ENCODE measurements at regions not wholly inside any gene's neighbourhood (a gene's known extent, or its start where the extent isn't known, plus 50 kb on each side); places are given as distances from the start of the nearest gene placed in this dataset.

GRCh38 chr5:104739905-104740304 lies 1177.3 kb upstream of the NUDT12 start:
- H3K4me1 Mint-ChIP-seq (ENCODE audit: low read depth, unreplicated experiment), result peaks cover 2% of the 10 kb centered on the region
- Histone ChIP-seq H3K9me3 (ENCODE audit: insufficient read depth, low read depth, low read length) (no peaks in the 10 kb centered on the region), H3K36me3 (ENCODE audit: insufficient read depth, low read length) (no peaks in the 10 kb centered on the region), H3K4me2 (ENCODE audit: low read length) (no peak overlapping the region), H3K4me3 (ENCODE audit: insufficient read depth, low read depth, low read length) (no peak overlapping the region), H3K27me3 (ENCODE audit: insufficient read depth, low read length) (no peaks in the 10 kb centered on the region), H3K27ac (ENCODE audit: low read depth, low read length) (no peak overlapping the region), H3K4me1 (ENCODE audit: insufficient read depth, low read length) (no peaks in the 10 kb centered on the region), H3K79me2 (ENCODE audit: insufficient read depth, low read length) (no peaks in the 10 kb centered on the region), H2AFZ (ENCODE audit: low read depth, low read length) (no peak overlapping the region), H3K9ac (ENCODE audit: low read length) (no peak overlapping the region), H4K20me1 (ENCODE audit: insufficient read depth, low read length) (no peaks in the 10 kb centered on the region)
- H3K36me3 Mint-ChIP-seq (ENCODE audit: low read depth, unreplicated experiment), result no peaks in the 10 kb centered on the region
- H3K27ac Mint-ChIP-seq (ENCODE audit: unreplicated experiment), result no peak overlapping the region
- no peaks in the 10 kb centered on the region for H3K9me3 Mint-ChIP-seq (ENCODE audit: unreplicated experiment)
- DNase-seq (ENCODE audit: low read depth), result no peak
- no peaks in the 10 kb centered on the region for H3K27me3 Mint-ChIP-seq (ENCODE audit: low read depth, unreplicated experiment)
- TF ChIP-seq CTCF (IDR thresholded peaks at IDR 0.05; ENCODE audit: insufficient read depth, low read depth, low read length), result no peak
- no peak for TF ChIP-seq EZH2 (IDR thresholded peaks at IDR 0.05; ENCODE audit: insufficient read depth, low read length)
- H3K4me3 Mint-ChIP-seq (ENCODE audit: unreplicated experiment), result no peak overlapping the region
- no peak for FAIRE-seq

- no peaks in the 10 kb centered on the region for H3K79me2 ChIP-seq (ENCODE audit: insufficient read depth, low read length)
- H3K27ac ChIP-seq (ENCODE audit: low read depth, low read length), result no peak overlapping the region
- no peak overlapping the region for H2AFZ ChIP-seq (ENCODE audit: low read depth, low read length)
- H3K27ac Mint-ChIP-seq (ENCODE audit: unreplicated experiment), result no peak overlapping the region
- no peak overlapping the region for H3K4me3 Mint-ChIP-seq (ENCODE audit: unreplicated experiment)
- H3K9ac ChIP-seq (ENCODE audit: low read length), result no peak overlapping the region
- H3K4me2 ChIP-seq (ENCODE audit: low read length), result no peak overlapping the region
- H3K27me3 Mint-ChIP-seq (ENCODE audit: low read depth, unreplicated experiment), result no peaks in the 10 kb centered on the region
- H3K9me3 Mint-ChIP-seq (ENCODE audit: unreplicated experiment), result no peaks in the 10 kb centered on the region
- peaks cover 2% of the 10 kb centered on the region for H3K4me1 Mint-ChIP-seq (ENCODE audit: low read depth, unreplicated experiment)
- FAIRE-seq, result no peak
- no peak overlapping the region for H3K4me3 ChIP-seq (ENCODE audit: insufficient read depth, low read depth, low read length)
- no peaks in the 10 kb centered on the region for H3K27me3 ChIP-seq (ENCODE audit: insufficient read depth, low read length)
- H3K36me3 ChIP-seq (ENCODE audit: insufficient read depth, low read length), result no peaks in the 10 kb centered on the region
- no peaks in the 10 kb centered on the region for H4K20me1 ChIP-seq (ENCODE audit: insufficient read depth, low read length)
- H3K4me1 ChIP-seq (ENCODE audit: insufficient read depth, low read length), result no peaks in the 10 kb centered on the region
- DNase-seq (ENCODE audit: low read depth), result no peak
- no peaks in the 10 kb centered on the region for H3K36me3 Mint-ChIP-seq (ENCODE audit: low read depth, unreplicated experiment)
- H3K9me3 ChIP-seq (ENCODE audit: insufficient read depth, low read depth, low read length), result no peaks in the 10 kb centered on the region
- TF ChIP-seq EZH2 (IDR thresholded peaks at IDR 0.05; ENCODE audit: insufficient read depth, low read length), result no peak
- TF ChIP-seq CTCF (IDR thresholded peaks at IDR 0.05; ENCODE audit: insufficient read depth, low read depth, low read length), result no peak
Observed at GRCh38 chr5:104739503-104739902, 1176.9 kb upstream of the NUDT12 start.

GRCh38 chr5:104736073-104736472 lies 1173.5 kb upstream of the NUDT12 start:
- Mint-ChIP-seq H3K27me3 (ENCODE audit: low read depth, unreplicated experiment) (no peaks in the 10 kb centered on the region), H3K36me3 (ENCODE audit: low read depth, unreplicated experiment) (no peaks in the 10 kb centered on the region), H3K27ac (ENCODE audit: unreplicated experiment) (no peak overlapping the region), H3K4me3 (ENCODE audit: unreplicated experiment) (no peak overlapping the region), H3K9me3 (ENCODE audit: unreplicated experiment) (no peaks in the 10 kb centered on the region), H3K4me1 (ENCODE audit: low read depth, unreplicated experiment) (peaks cover 2% of the 10 kb centered on the region)
- Histone ChIP-seq H3K36me3 (ENCODE audit: insufficient read depth, low read length) (no peaks in the 10 kb centered on the region), H3K9ac (ENCODE audit: low read length) (no peak overlapping the region), H3K27ac (ENCODE audit: low read depth, low read length) (no peak overlapping the region), H4K20me1 (ENCODE audit: insufficient read depth, low read length) (no peaks in the 10 kb centered on the region), H3K27me3 (ENCODE audit: insufficient read depth, low read length) (no peaks in the 10 kb centered on the region), H3K4me2 (ENCODE audit: low read length) (no peak overlapping the region), H3K4me3 (ENCODE audit: insufficient read depth, low read depth, low read length) (no peak overlapping the region), H3K4me1 (ENCODE audit: insufficient read depth, low read length) (no peaks in the 10 kb centered on the region), H3K79me2 (ENCODE audit: insufficient read depth, low read length) (no peaks in the 10 kb centered on the region), H3K9me3 (ENCODE audit: insufficient read depth, low read depth, low read length) (no peaks in the 10 kb centered on the region), H2AFZ (ENCODE audit: low read depth, low read length) (no peak overlapping the region)
- DNase-seq (ENCODE audit: low read depth) (no peak), FAIRE-seq (no peak)
- TF ChIP-seq CTCF (IDR thresholded peaks at IDR 0.05; ENCODE audit: insufficient read depth, low read depth, low read length) (no peak), EZH2 (IDR thresholded peaks at IDR 0.05; ENCODE audit: insufficient read depth, low read length) (no peak)

All from astrocyte (in vitro differentiated cells and primary cell).